Nephron progenitor cell (in vitro differentiated cells): ENCODE measurements at regions not wholly inside any gene's neighbourhood (a gene's known extent, or its start where the extent isn't known, plus 50 kb on each side); places are given as distances from the start of the nearest gene placed in this dataset.

Source experiments
- DNase-seq: peaks from one replicate; pipeline ENCODE4 v3.0.0; 2021
- H3K27ac Mint-ChIP-seq: 2 replicates; pipeline ENCODE4 v1.8.0; 2021; ENCODE audit warnings: mild to moderate bottlenecking, moderate library complexity, mixed read lengths
- H3K27me3 Mint-ChIP-seq: 2 replicates; pipeline ENCODE4 v1.8.0; 2021; ENCODE audit warnings: mild to moderate bottlenecking, low read depth, mixed read lengths; ENCODE audit not compliant: poor library complexity
- H3K36me3 Mint-ChIP-seq: 2 replicates; pipeline ENCODE4 v1.8.0; 2021; ENCODE audit warnings: low read depth, mixed read lengths
- H3K4me1 Mint-ChIP-seq: 2 replicates; pipeline ENCODE4 v1.8.0; 2021; ENCODE audit warnings: mixed read lengths
- H3K4me3 Mint-ChIP-seq: 2 replicates; pipeline ENCODE4 v1.8.0; 2021; ENCODE audit warnings: mild to moderate bottlenecking, moderate library complexity, mixed read lengths
- H3K9me3 Mint-ChIP-seq: 2 replicates; pipeline ENCODE4 v1.8.0; 2021; ENCODE audit warnings: mild to moderate bottlenecking, moderate library complexity, mixed read lengths
- TF ChIP-seq, protein P1 (sequence below): fragments of 200-600 bp; sonication (generic); IDR thresholded peaks from 2 replicates; pipeline ENCODE4 v1.5.0; 2021; ENCODE audit warnings: antibody characterized with exemption

DNA sequence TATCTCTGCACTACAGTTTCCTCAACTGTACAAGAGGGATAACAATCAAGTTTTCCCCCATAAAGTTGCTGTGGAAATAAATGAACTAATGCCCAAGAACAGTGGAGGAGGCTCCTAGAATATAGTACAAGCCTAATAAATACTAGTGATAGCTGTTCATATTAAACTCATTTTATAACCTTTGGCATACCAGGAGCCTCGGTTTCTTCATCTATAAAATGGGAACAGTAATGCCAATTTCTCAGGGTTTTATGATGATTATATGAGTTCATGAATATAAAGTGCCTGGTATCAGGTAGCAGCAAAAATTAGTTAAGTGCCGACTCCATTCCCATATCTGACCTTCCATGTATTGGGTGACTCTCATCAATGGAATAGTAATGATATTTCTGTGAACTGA, 311.1 kb upstream of the MAF start:
- Mint-ChIP-seq H3K36me3 (no peaks in the 10 kb centered on the region), H3K27me3 (no peaks in the 10 kb centered on the region), H3K4me1 (peaks cover 13% of the 10 kb centered on the region), H3K9me3 (no peaks in the 10 kb centered on the region), H3K27ac (no peak overlapping the region), H3K4me3 (no peak overlapping the region)
- TF ChIP-seq, protein P1, sequence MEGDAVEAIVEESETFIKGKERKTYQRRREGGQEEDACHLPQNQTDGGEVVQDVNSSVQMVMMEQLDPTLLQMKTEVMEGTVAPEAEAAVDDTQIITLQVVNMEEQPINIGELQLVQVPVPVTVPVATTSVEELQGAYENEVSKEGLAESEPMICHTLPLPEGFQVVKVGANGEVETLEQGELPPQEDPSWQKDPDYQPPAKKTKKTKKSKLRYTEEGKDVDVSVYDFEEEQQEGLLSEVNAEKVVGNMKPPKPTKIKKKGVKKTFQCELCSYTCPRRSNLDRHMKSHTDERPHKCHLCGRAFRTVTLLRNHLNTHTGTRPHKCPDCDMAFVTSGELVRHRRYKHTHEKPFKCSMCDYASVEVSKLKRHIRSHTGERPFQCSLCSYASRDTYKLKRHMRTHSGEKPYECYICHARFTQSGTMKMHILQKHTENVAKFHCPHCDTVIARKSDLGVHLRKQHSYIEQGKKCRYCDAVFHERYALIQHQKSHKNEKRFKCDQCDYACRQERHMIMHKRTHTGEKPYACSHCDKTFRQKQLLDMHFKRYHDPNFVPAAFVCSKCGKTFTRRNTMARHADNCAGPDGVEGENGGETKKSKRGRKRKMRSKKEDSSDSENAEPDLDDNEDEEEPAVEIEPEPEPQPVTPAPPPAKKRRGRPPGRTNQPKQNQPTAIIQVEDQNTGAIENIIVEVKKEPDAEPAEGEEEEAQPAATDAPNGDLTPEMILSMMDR: no peak
- DNase-seq: no peak

DNA sequence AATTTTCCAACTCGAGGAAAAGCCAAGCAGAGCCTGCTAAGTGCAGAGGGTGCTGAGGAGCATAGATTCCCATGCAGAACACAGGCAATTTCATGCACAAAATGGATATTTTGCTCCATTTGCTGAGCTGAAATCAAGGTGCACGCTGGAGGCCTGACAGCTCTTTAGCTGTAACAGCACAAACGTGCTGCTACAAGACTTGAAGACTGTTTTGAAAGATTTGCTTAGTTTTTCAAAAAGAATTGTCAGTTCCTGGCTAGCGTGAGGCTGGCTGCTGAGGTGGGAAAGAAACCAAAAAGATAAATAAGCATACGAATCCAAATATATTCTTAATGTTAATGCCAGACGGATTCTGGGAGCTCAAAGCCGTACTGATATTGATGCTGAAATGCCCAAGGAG, 309.0 kb upstream of the MAF start:
- H3K36me3 Mint-ChIP-seq: no peaks in the 10 kb centered on the region
- no peaks in the 10 kb centered on the region for H3K9me3 Mint-ChIP-seq
- no peaks in the 10 kb centered on the region for H3K27me3 Mint-ChIP-seq
- TF ChIP-seq, protein P1: no peak
- no peak for DNase-seq
- peaks cover 20% of the 10 kb centered on the region for H3K4me1 Mint-ChIP-seq
- no peak overlapping the region for H3K27ac Mint-ChIP-seq
- no peak overlapping the region for H3K4me3 Mint-ChIP-seq

DNA sequence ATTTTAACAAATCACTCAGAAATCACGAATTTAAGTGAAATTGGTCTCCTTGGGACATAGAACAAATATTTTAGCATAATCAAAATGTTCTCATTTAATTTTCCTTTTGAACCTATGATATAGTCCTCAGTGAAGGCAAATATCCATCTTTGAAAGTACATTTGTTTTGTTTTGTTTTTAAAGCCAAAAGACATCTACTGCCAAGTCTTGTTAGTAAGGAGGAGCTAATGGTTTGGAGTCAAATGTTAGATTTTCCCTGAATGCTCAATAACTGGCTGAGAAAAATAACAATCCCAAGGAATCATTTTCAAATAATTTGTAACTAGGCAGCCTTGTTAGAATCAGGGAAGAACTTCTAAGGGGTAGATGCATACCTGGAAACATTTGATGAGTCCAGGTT, 302.9 kb upstream of the MAF start:
- H3K4me3 Mint-ChIP-seq: no peak overlapping the region
- H3K27ac Mint-ChIP-seq: no peak overlapping the region
- H3K9me3 Mint-ChIP-seq: no peaks in the 10 kb centered on the region
- H3K4me1 Mint-ChIP-seq: peaks cover 7% of the 10 kb centered on the region
- H3K27me3 Mint-ChIP-seq: no peaks in the 10 kb centered on the region
- no peaks in the 10 kb centered on the region for H3K36me3 Mint-ChIP-seq
- TF ChIP-seq, protein P1: no peak
- DNase-seq: no peak

DNA sequence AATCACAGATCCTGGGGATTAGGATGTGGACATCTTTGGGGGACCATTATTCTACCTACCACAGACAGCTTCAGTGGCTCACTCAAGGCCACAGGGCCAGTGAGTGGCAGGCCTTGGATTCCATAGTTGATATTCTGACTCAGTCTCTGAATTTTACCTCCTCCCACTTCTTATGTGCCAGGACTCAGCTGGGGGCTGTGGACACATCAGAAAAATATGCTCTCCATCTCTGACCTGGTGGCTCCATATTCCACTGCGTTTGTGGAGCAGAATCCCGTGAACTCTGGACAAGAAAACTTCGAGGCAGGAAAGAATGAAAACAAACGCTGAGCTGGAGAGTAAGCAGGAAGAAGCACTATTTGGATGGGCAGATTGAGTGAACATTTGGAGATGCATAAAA, 301.8 kb upstream of the MAF start:
- no peaks in the 10 kb centered on the region for H3K36me3 Mint-ChIP-seq
- H3K27ac Mint-ChIP-seq: no peak overlapping the region
- H3K27me3 Mint-ChIP-seq: no peaks in the 10 kb centered on the region
- peaks cover 7% of the 10 kb centered on the region for H3K4me1 Mint-ChIP-seq
- DNase-seq: no peak
- H3K4me3 Mint-ChIP-seq: no peak overlapping the region
- TF ChIP-seq, protein P1: no peak
- no peaks in the 10 kb centered on the region for H3K9me3 Mint-ChIP-seq

DNA sequence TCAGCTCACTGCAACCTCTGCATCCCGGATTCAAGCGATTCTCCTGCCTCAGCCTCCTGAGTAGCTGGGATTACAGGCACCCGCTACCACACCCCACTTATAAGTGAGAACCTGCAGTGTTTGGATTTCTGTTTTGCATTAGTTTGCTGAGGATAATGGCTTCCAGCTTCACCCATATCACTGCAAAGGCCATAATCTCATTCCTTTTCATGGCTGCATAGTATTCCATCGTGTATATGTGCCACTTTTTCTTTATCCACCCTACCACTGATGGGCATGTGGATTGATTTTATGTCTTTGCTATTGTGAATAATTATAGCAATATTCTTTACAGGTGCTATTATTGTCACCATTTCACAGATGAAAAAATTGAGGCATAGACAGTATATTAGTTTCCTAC, 301.0 kb upstream of the MAF start:
- H3K27ac Mint-ChIP-seq: no peak overlapping the region
- H3K27me3 Mint-ChIP-seq: no peaks in the 10 kb centered on the region
- TF ChIP-seq, protein P1: no peak
- DNase-seq: no peak
- H3K4me1 Mint-ChIP-seq: peaks cover 7% of the 10 kb centered on the region
- no peaks in the 10 kb centered on the region for H3K36me3 Mint-ChIP-seq
- no peaks in the 10 kb centered on the region for H3K9me3 Mint-ChIP-seq
- no peak overlapping the region for H3K4me3 Mint-ChIP-seq

DNA sequence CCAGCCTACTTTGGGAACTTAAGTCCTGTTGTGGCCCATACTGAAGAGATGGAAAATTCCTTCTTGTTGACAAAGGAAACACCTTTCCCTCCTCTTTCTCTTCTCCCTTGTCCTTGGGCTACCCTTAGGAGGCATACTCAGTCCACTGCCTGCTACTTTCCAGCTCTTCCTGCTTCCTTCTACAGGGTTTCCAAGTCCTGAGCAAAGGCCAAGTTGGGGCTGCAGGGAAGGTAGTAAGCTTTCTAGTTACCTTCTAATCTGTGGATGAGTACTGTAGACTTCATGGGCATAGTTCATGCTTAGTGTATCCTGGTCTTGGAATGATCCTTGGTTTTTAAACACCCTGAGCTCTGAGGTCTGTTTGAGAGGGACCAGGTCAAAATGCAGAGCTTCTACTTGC, 299.2 kb upstream of the MAF start:
- Mint-ChIP-seq H3K27me3 (no peaks in the 10 kb centered on the region), H3K4me3 (no peak overlapping the region), H3K4me1 (no peaks in the 10 kb centered on the region), H3K9me3 (no peaks in the 10 kb centered on the region), H3K36me3 (no peaks in the 10 kb centered on the region), H3K27ac (no peak overlapping the region)
- no peak for DNase-seq
- TF ChIP-seq, protein P1: no peak
